NT2/D1 (cell line): ENCODE measurements at regions not wholly inside any gene's neighbourhood (a gene's known extent, or its start where the extent isn't known, plus 50 kb on each side); places are given as distances from the start of the nearest gene placed in this dataset.

Experiments
- YY1 ChIP-seq: IDR thresholded peaks from 2 replicates; pipeline ENCODE4 v1.6.1; 2011; ENCODE audit not compliant: insufficient read length, insufficient read depth
- ZNF274 ChIP-seq: IDR thresholded peaks from 2 replicates; pipeline ENCODE4 v1.6.1; 2011; ENCODE audit warnings: mild to moderate bottlenecking, low read depth, low read length

- TF ChIP-seq ZNF274 (no peak), YY1 (no peak)
Observed at GRCh38 chr1:58107943-58108342, 438.6 kb downstream of the OMA1 start.
